ENCODE measurements at regions not wholly inside any gene's neighbourhood (a gene's known extent, or its start where the extent isn't known, plus 50 kb on each side); places are given as distances from the start of the nearest gene placed in this dataset.

DNA sequence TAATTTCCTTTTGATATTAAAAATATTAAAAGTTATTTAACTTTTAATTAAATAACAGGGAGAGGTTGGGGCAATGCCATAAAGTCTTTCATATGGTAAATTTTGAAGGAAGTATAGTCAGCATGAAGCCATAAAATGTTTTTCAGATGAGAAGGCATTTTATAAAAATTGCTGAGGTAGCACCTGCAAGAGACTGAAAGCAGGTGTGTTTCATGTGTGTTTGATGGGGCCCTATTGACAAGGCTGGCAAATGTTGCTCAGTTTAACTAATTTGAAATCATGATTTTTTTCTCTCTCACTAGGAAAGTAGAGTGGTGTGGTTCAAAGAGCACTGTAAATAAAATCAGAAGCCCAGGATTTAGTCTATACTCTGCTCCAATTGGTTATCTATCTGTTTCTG lies 805.8 kb upstream of the C9orf72 start:
- TF ChIP-seq, protein P1, sequence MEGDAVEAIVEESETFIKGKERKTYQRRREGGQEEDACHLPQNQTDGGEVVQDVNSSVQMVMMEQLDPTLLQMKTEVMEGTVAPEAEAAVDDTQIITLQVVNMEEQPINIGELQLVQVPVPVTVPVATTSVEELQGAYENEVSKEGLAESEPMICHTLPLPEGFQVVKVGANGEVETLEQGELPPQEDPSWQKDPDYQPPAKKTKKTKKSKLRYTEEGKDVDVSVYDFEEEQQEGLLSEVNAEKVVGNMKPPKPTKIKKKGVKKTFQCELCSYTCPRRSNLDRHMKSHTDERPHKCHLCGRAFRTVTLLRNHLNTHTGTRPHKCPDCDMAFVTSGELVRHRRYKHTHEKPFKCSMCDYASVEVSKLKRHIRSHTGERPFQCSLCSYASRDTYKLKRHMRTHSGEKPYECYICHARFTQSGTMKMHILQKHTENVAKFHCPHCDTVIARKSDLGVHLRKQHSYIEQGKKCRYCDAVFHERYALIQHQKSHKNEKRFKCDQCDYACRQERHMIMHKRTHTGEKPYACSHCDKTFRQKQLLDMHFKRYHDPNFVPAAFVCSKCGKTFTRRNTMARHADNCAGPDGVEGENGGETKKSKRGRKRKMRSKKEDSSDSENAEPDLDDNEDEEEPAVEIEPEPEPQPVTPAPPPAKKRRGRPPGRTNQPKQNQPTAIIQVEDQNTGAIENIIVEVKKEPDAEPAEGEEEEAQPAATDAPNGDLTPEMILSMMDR (conservative IDR thresholded peaks at IDR 0.05) = no peak
- no peak for TF ChIP-seq ZFX (IDR thresholded peaks at IDR 0.05)

All from C4-2B (cell line).